H1 (cell line): ENCODE measurements at regions not wholly inside any gene's neighbourhood (a gene's known extent, or its start where the extent isn't known, plus 50 kb on each side); places are given as distances from the start of the nearest gene placed in this dataset.

ENCODE experiments used
- CTCF ChIA-PET: fragments of 300-600 bp; sonication (Branson Sonifier 250); formaldehyde crosslinking; loops from one replicate; lab custom pipeline; 2021; ENCODE audit not compliant: partially characterized antibody; lab: Charles Lee
- POLR2A ChIA-PET: fragments of 300-600 bp; sonication (Branson Sonifier 250); formaldehyde crosslinking; loops from one replicate; lab custom pipeline; 2021; ENCODE audit warnings: inconsistent platforms; ENCODE audit not compliant: partially characterized antibody; lab: Charles Lee
- DNase-seq, 2 experiments: peaks; one replicate each; pipeline versions ENCODE4 v3.0.0 to v3.0.0-alpha.2; 2010 to 2022; ENCODE audit warnings: low spot score in 2 of 2, low read depth in 1 of 2, mixed read lengths in 1 of 2
- FAIRE-seq: peaks from 2 replicates; lab custom pipeline; 2011; peaks lifted over from hg19 to GRCh38; lab: Jason Lieb, UNC
- H2AFZ ChIP-seq: 2 replicates; pipeline ENCODE4 v1.8.1; 2012; ENCODE audit warnings: low read length, inconsistent platforms
- H2AK5ac ChIP-seq: 2 replicates; pipeline ENCODE4 v1.6.1; 2013; ENCODE audit warnings: low read depth, low read length
- H2BK120ac ChIP-seq: replicated peaks from 2 replicates; pipeline ENCODE3; 2013; ENCODE audit warnings: low read depth, low read length, inconsistent platforms
- H2BK12ac ChIP-seq: 2 replicates; pipeline ENCODE4 v1.6.1; 2013; ENCODE audit warnings: low read depth, low read length
- H2BK15ac ChIP-seq: 2 replicates; pipeline ENCODE4 v1.6.1; 2013; ENCODE audit warnings: low read length
- H2BK20ac ChIP-seq: 2 replicates; pipeline ENCODE4 v1.6.1; 2013; ENCODE audit warnings: low read length
- H2BK5ac ChIP-seq: 2 replicates; pipeline ENCODE4 v1.6.1; 2013; ENCODE audit warnings: low read depth, low read length
- H3K14ac ChIP-seq: 2 replicates; pipeline ENCODE4 v1.6.1; 2013; ENCODE audit warnings: inconsistent platforms; ENCODE audit not compliant: insufficient read length
- H3K18ac ChIP-seq: 2 replicates; pipeline ENCODE4 v1.6.1; 2013; ENCODE audit warnings: low read length; ENCODE audit errors: extremely low read depth
- H3K23ac ChIP-seq: 2 replicates; pipeline ENCODE4 v1.6.1; 2013; ENCODE audit warnings: inconsistent platforms; ENCODE audit not compliant: insufficient read length
- H3K23me2 ChIP-seq: 2 replicates; pipeline ENCODE4 v1.6.1; 2013; ENCODE audit warnings: low read depth, low read length
- H3K27ac ChIP-seq: 2 replicates; pipeline ENCODE4 v1.6.1; 2011; ENCODE audit warnings: low read depth, low read length, inconsistent platforms
- H3K27me3 ChIP-seq, 4 experiments: replicated peaks in 1 of 4; 1 replicate in 1 of 4; 2 replicates in 3 of 4; pipeline versions ENCODE4 v1.6.1 to v1.8.1; 2011 to 2013; ENCODE audit warnings: low read length in 3 of 4, mild to moderate bottlenecking in 3 of 4, inconsistent platforms in 2 of 4, mixed read lengths in 2 of 4, moderate library complexity in 1 of 4; ENCODE audit not compliant: control insufficient read depth in 3 of 4, insufficient read depth in 3 of 4; ENCODE audit errors: extremely low read depth in 1 of 4
- H3K36me3 ChIP-seq, 4 experiments: 2 replicates each; pipeline versions ENCODE4 v1.6.1 to v1.8.1; 2011 to 2013; ENCODE audit warnings: mild to moderate bottlenecking in 4 of 4, low read length in 3 of 4, moderate library complexity in 2 of 4, control low read depth in 1 of 4, inconsistent platforms in 1 of 4; ENCODE audit not compliant: insufficient read depth in 4 of 4, control insufficient read depth in 2 of 4
- H3K4ac ChIP-seq: replicated peaks from 2 replicates; pipeline ENCODE3; 2013; ENCODE audit warnings: low read length, low read depth, mixed read lengths, inconsistent platforms; ENCODE audit not compliant: insufficient read length
- H3K4me1 ChIP-seq, 4 experiments: replicated peaks in 1 of 4; 1 replicate in 1 of 4; 2 replicates in 3 of 4; pipeline versions ENCODE4 v1.6.1 to v1.8.1; 2011 to 2013; ENCODE audit warnings: low read length in 3 of 4, inconsistent platforms in 2 of 4, mixed read lengths in 1 of 4; ENCODE audit not compliant: insufficient read depth in 4 of 4, control insufficient read depth in 3 of 4
- H3K4me2 ChIP-seq, 2 experiments: 2 replicates each; pipeline versions ENCODE4 v1.6.1 to v1.8.1; 2011 to 2013; ENCODE audit warnings: low read depth in 2 of 2, low read length in 2 of 2, control low read depth in 1 of 2, inconsistent platforms in 1 of 2, mild to moderate bottlenecking in 1 of 2; ENCODE audit not compliant: insufficient read depth in 1 of 2
- H3K4me3 ChIP-seq, 4 experiments: fragments of 200-600, 300-600 bp in 1 of 4; sonication (generic), shearing (Covaris generic), sonication (Bioruptor Twin) in 1 of 4; 2 replicates each; pipeline versions ENCODE4 v1.5.1 to v1.8.1; 2011 to 2016; ENCODE audit warnings: low read length in 4 of 4, low read depth in 3 of 4, control low read depth in 2 of 4, inconsistent platforms in 2 of 4, mild to moderate bottlenecking in 2 of 4, mixed read lengths in 1 of 4, moderate library complexity in 1 of 4; ENCODE audit not compliant: insufficient read depth in 2 of 4; ENCODE audit errors: extremely low read depth in 1 of 4
- H3K56ac ChIP-seq: replicated peaks from 2 replicates; pipeline ENCODE3; 2013; ENCODE audit warnings: low read depth, mild to moderate bottlenecking, mixed read lengths, low read length, inconsistent platforms; ENCODE audit not compliant: insufficient read length
- H3K79me1 ChIP-seq: 2 replicates; pipeline ENCODE4 v1.6.1; 2013; ENCODE audit warnings: low read depth, low read length, control low read depth
- H3K79me2 ChIP-seq, 2 experiments: 2 replicates each; pipeline versions ENCODE4 v1.6.1 to v1.8.1; 2012 to 2013; ENCODE audit warnings: low read length in 2 of 2, mild to moderate bottlenecking in 2 of 2, inconsistent platforms in 1 of 2; ENCODE audit not compliant: insufficient read depth in 2 of 2, control insufficient read depth in 1 of 2
- H3K9ac ChIP-seq, 4 experiments: replicated peaks in 1 of 4; 1 replicate in 1 of 4; 2 replicates in 3 of 4; pipeline versions ENCODE4 v1.6.1 to v1.8.1; 2011 to 2013; ENCODE audit warnings: low read depth in 3 of 4, low read length in 3 of 4, control low read depth in 2 of 4, mild to moderate bottlenecking in 2 of 4, moderate library complexity in 2 of 4, inconsistent platforms in 1 of 4; ENCODE audit errors: extremely low read depth in 1 of 4
- H3K9me3 ChIP-seq, 2 experiments: 2 replicates each; pipeline versions ENCODE4 v1.6.1 to v1.8.1; 2012 to 2013; ENCODE audit warnings: mild to moderate bottlenecking in 2 of 2, moderate library complexity in 2 of 2, control low read depth in 1 of 2, inconsistent platforms in 1 of 2, low read depth in 1 of 2, low read length in 1 of 2, mixed read lengths in 1 of 2; ENCODE audit not compliant: insufficient read depth in 2 of 2
- H4K20me1 ChIP-seq, 2 experiments: replicated peaks in 1 of 2; 2 replicates each; pipeline versions ENCODE3 to v1.8.1; 2011 to 2013; ENCODE audit warnings: inconsistent platforms in 2 of 2, low read length in 2 of 2, mild to moderate bottlenecking in 1 of 2; ENCODE audit not compliant: insufficient read depth in 2 of 2, control insufficient read depth in 1 of 2
- H4K5ac ChIP-seq: 2 replicates; pipeline ENCODE4 v1.6.1; 2013; ENCODE audit warnings: low read length, low read depth, mixed read lengths, inconsistent platforms; ENCODE audit not compliant: insufficient read length
- H4K8ac ChIP-seq: 2 replicates; pipeline ENCODE4 v1.8.0; 2013; ENCODE audit warnings: mild to moderate bottlenecking, moderate library complexity, low read length, inconsistent platforms; ENCODE audit not compliant: insufficient read depth; ENCODE audit errors: extremely low read depth
- H4K91ac ChIP-seq: replicated peaks from 2 replicates; pipeline ENCODE3; 2013; ENCODE audit warnings: low read length, mixed read lengths, inconsistent platforms; ENCODE audit not compliant: insufficient read length
- CEBPB ChIP-seq: IDR thresholded peaks from 2 replicates; pipeline ENCODE4 v1.6.1; 2012; ENCODE audit warnings: low read depth, low read length
- CREB1 ChIP-seq: IDR thresholded peaks from 2 replicates; pipeline ENCODE4 v1.6.1; 2012; ENCODE audit warnings: inconsistent platforms
- HDAC6 ChIP-seq: IDR thresholded peaks from one replicate; pipeline ENCODE4 v1.7.1; 2012; ENCODE audit warnings: low read depth, mild to moderate bottlenecking, inconsistent platforms, low read length, moderate library complexity
- MAFK ChIP-seq: IDR thresholded peaks from 2 replicates; pipeline ENCODE4 v1.6.1; 2012; ENCODE audit warnings: low read depth, mild to moderate bottlenecking, improper control_type of control experiment, low read length
- POLR2AphosphoS5 ChIP-seq: IDR thresholded peaks from 2 replicates; pipeline ENCODE4 v1.6.1; 2011; ENCODE audit warnings: low read depth, low read length
- RAD21 ChIP-seq, 2 experiments: IDR thresholded peaks in 1 of 2; conservative IDR thresholded peaks in 1 of 2; 2 replicates each; pipeline ENCODE4 v1.6.1; 2011; ENCODE audit warnings: low read depth in 2 of 2, low read length in 2 of 2, improper control_type of control experiment in 1 of 2, inconsistent platforms in 1 of 2, mild to moderate bottlenecking in 1 of 2, moderate library complexity in 1 of 2
- RBBP5 ChIP-seq: IDR thresholded peaks from 2 replicates; pipeline ENCODE4 v1.7.1; 2012; ENCODE audit warnings: low read depth, mild to moderate bottlenecking, inconsistent platforms, low read length, moderate library complexity, borderline replicate concordance
- SAP30 ChIP-seq: fragments of 300-600 bp; sonication (generic); IDR thresholded peaks from 2 replicates; pipeline ENCODE4 v1.7.1; 2012; ENCODE audit warnings: low read length, moderate library complexity, mild to moderate bottlenecking, inconsistent platforms; ENCODE audit not compliant: insufficient read depth, insufficient replicate concordance
- SIN3A ChIP-seq, 2 experiments: IDR thresholded peaks in 1 of 2; conservative IDR thresholded peaks in 1 of 2; 2 replicates each; pipeline ENCODE4 v1.6.1; 2011 to 2012; ENCODE audit warnings: low read length in 2 of 2, improper control_type of control experiment in 1 of 2, low read depth in 1 of 2, mild to moderate bottlenecking in 1 of 2
- SP4 ChIP-seq: IDR thresholded peaks from 2 replicates; pipeline ENCODE4 v1.6.1; 2012; ENCODE audit warnings: low read length, inconsistent platforms
- TAF1 ChIP-seq: IDR thresholded peaks from 2 replicates; pipeline ENCODE4 v1.6.1; 2011; ENCODE audit warnings: mild to moderate bottlenecking, low read depth, low read length
- WGBS, 2 experiments: shearing (Covaris generic) in 1 of 2; methylation state at CpG; one replicate each; pipeline versions ENCODE4 v1.1.6 to v1.1.7; 2013 to 2015; ENCODE audit warnings: low lambda C conversion rate in 2 of 2, mixed read lengths in 2 of 2, inconsistent platforms in 1 of 2, low coverage in 1 of 2, missing lambda C conversion rate in 1 of 2; ENCODE audit not compliant: insufficient replicate concordance in 2 of 2, insufficient coverage in 1 of 2, insufficient read length in 1 of 2; ENCODE audit errors: extremely low coverage in 1 of 2, missing lambda C conversion rate in 1 of 2; 5-methylcytosine and 5-hydroxymethylcytosine counted together
- TF ChIP-seq, protein P1 (sequence below): IDR thresholded peaks from 2 replicates; pipeline ENCODE4 v1.6.1; 2012; ENCODE audit warnings: inconsistent platforms
- TF ChIP-seq, protein P2 (sequence below): IDR thresholded peaks from 2 replicates; pipeline ENCODE4 v1.6.1; 2012; ENCODE audit warnings: low read length, inconsistent platforms

DNA sequence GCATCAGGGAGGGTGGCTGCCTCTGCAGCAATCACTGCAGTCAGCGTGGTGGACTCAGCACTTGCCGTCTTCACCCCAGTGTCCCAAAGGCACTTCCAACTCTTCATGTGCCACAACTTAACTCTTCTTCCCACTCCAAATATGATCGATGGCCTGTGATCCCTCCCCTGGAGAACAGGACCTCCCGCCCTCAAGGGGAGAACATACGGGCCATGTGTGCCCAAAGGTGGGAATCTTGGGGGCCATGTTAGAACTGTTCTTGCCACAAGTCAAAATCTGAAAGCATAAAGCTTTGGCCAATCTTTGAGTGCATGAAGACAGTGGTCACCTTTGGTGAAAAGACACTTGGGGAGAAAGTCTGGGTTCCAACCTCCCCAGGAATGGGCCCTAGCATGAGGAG, 368.5 kb upstream of the MGMT start:
- H2BK5ac ChIP-seq, result no peak overlapping the region
- no peak overlapping the region for H4K91ac ChIP-seq
- H3K14ac ChIP-seq, result no peak overlapping the region
- no peak overlapping the region for H3K4me2 ChIP-seq
- H2BK12ac ChIP-seq, result no peak overlapping the region
- no peak overlapping the region for H3K4ac ChIP-seq
- no peak overlapping the region for H4K5ac ChIP-seq
- DNase-seq (no peak), FAIRE-seq (no peak)
- no peak overlapping the region for H2AK5ac ChIP-seq
- CTCF ChIA-PET, result interaction anchor here (1.2 kb wide), 1 partner anchor 10 kb away, joined by 3 read pairs; no protein-coding TSS in a partner anchor
- H3K56ac ChIP-seq, result no peak overlapping the region
- POLR2A ChIA-PET, result no interaction called here
- no peak overlapping the region for H3K27ac ChIP-seq
- no peak overlapping the region for H3K4me3 ChIP-seq
- no peak overlapping the region for H3K18ac ChIP-seq
- no peak overlapping the region for H2BK20ac ChIP-seq
- H4K8ac ChIP-seq, result no peak overlapping the region
- no peak overlapping the region for H3K9ac ChIP-seq
- no peaks in the 10 kb centered on the region for H3K4me1 ChIP-seq
- no peaks in the 10 kb centered on the region for H3K36me3 ChIP-seq
- H2BK120ac ChIP-seq, result no peak overlapping the region
- H3K23me2 ChIP-seq, result no peaks in the 10 kb centered on the region
- H3K79me2 ChIP-seq, result no peaks in the 10 kb centered on the region
- H2AFZ ChIP-seq, result no peak overlapping the region
- no peak overlapping the region for H3K23ac ChIP-seq
- 94% methylated on average over 3 of the region's 5 CpGs; no CpG with 5 or more reads in 1 of the 2 experiments for WGBS, 2 experiments
- no peak overlapping the region for H2BK15ac ChIP-seq
- no peaks in the 10 kb centered on the region for H3K79me1 ChIP-seq
- no peaks in the 10 kb centered on the region for H3K27me3 ChIP-seq
- no peaks in the 10 kb centered on the region for H4K20me1 ChIP-seq
- no peaks in the 10 kb centered on the region for H3K9me3 ChIP-seq
- TF ChIP-seq SIN3A (conservative IDR thresholded peaks at IDR 0.05 in 1 of 2, IDR thresholded peaks at IDR 0.05 in 1 of 2; ENCODE audit: low read depth in 1 of 2, low read length in 2 of 2), result no peak
- no peak for TF ChIP-seq SP4
- no peak for TF ChIP-seq RAD21 (IDR thresholded peaks at IDR 0.05 in 1 of 2, conservative IDR thresholded peaks at IDR 0.05 in 1 of 2; ENCODE audit: low read depth in 2 of 2, low read length in 2 of 2)
- no peak for TF ChIP-seq CEBPB
- no peak for TF ChIP-seq TAF1
- no peak for TF ChIP-seq CREB1
- TF ChIP-seq POLR2AphosphoS5, result no peak
- TF ChIP-seq RBBP5, result no peak
- TF ChIP-seq HDAC6, result no peak
- TF ChIP-seq MAFK, result no peak
- TF ChIP-seq, protein P1, sequence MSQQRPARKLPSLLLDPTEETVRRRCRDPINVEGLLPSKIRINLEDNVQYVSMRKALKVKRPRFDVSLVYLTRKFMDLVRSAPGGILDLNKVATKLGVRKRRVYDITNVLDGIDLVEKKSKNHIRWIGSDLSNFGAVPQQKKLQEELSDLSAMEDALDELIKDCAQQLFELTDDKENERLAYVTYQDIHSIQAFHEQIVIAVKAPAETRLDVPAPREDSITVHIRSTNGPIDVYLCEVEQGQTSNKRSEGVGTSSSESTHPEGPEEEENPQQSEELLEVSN, result no peak
- TF ChIP-seq, protein P2, sequence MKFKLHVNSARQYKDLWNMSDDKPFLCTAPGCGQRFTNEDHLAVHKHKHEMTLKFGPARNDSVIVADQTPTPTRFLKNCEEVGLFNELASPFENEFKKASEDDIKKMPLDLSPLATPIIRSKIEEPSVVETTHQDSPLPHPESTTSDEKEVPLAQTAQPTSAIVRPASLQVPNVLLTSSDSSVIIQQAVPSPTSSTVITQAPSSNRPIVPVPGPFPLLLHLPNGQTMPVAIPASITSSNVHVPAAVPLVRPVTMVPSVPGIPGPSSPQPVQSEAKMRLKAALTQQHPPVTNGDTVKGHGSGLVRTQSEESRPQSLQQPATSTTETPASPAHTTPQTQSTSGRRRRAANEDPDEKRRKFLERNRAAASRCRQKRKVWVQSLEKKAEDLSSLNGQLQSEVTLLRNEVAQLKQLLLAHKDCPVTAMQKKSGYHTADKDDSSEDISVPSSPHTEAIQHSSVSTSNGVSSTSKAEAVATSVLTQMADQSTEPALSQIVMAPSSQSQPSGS, result no peak
- TF ChIP-seq SAP30, result no peak
